ENCODE measurements at regions not wholly inside any gene's neighbourhood (a gene's known extent, or its start where the extent isn't known, plus 50 kb on each side); places are given as distances from the start of the nearest gene placed in this dataset.
"Not testable (repeated sequence)": the region's sequence is repeated elsewhere in the genome, so short reads cannot be mapped to it uniquely, and the experiment has no call there.

- not testable (repeated sequence) for DNase-seq
These were observed 283.4 kb upstream of the MTPN start for GRCh38 chr7:136260591-136260990.

- no peak for DNase-seq
These were observed 281.9 kb upstream of the MTPN start for GRCh38 chr7:136259074-136259473.

GRCh38 chr7:136256491-136256890, 279.3 kb upstream of the MTPN start:
- no peak for DNase-seq

GRCh38 chr7:136254148-136254547, 277.0 kb upstream of the MTPN start:
- no peak for DNase-seq

GRCh38 chr7:136251826-136252225, 274.7 kb upstream of the MTPN start:
- no peak for DNase-seq

- DNase-seq: no peak
These were observed 270.1 kb upstream of the MTPN start for GRCh38 chr7:136247211-136247610.

- no peak for DNase-seq
These were observed 268.3 kb upstream of the MTPN start for GRCh38 chr7:136245327-136246004.

- DNase-seq: no peak
These were observed 256.9 kb upstream of the MTPN start for GRCh38 chr7:136234040-136234439.

GRCh38 chr7:136230210-136230609, 253.1 kb upstream of the MTPN start:
- DNase-seq: no peak

GRCh38 chr7:136229790-136230189, 252.6 kb upstream of the MTPN start:
- DNase-seq: no peak

- DNase-seq: no peak
These were observed 251.0 kb upstream of the MTPN start for GRCh38 chr7:136228171-136228570.

- DNase-seq: no peak
These were observed 237.2 kb upstream of the MTPN start for GRCh38 chr7:136214356-136214755.

- DNase-seq: no peak
These were observed 235.9 kb upstream of the MTPN start for GRCh38 chr7:136213012-136213411.

- no peak for DNase-seq
These were observed 233.5 kb upstream of the MTPN start for GRCh38 chr7:136210664-136211063.

- no peak for DNase-seq
These were observed 232.9 kb upstream of the MTPN start for GRCh38 chr7:136210079-136210478.

- no peak for DNase-seq
These were observed 228.8 kb upstream of the MTPN start for GRCh38 chr7:136205956-136206355.

GRCh38 chr7:136198168-136198567, 221.0 kb upstream of the MTPN start:
- DNase-seq: no peak

GRCh38 chr7:136194878-136195277, 217.7 kb upstream of the MTPN start:
- no peak for DNase-seq

- DNase-seq: no peak
These were observed 216.8 kb upstream of the MTPN start for GRCh38 chr7:136193940-136194339.

- no peak for DNase-seq
These were observed 212.4 kb upstream of the MTPN start for GRCh38 chr7:136189506-136189998.

- no peak for DNase-seq
These were observed 209.1 kb upstream of the MTPN start for GRCh38 chr7:136186281-136186680.

GRCh38 chr7:136184719-136185118, 207.6 kb upstream of the MTPN start:
- DNase-seq: no peak

- DNase-seq: no peak
These were observed 206.8 kb upstream of the MTPN start for GRCh38 chr7:136183981-136184380.

GRCh38 chr7:136180984-136181383, 203.8 kb upstream of the MTPN start:
- DNase-seq: no peak

Measured in nucleus accumbens (tissue), 56 donors.